Panc1 (cell line): ENCODE measurements at regions not wholly inside any gene's neighbourhood (a gene's known extent, or its start where the extent isn't known, plus 50 kb on each side); places are given as distances from the start of the nearest gene placed in this dataset.

Source experiments
- ATAC-seq: fragments of 200-7000 bp; cut with Tn5 transposase; 2 replicates; pipeline ENCODE4 v1.9.1; 2020; ENCODE audit warnings: mild to moderate bottlenecking, moderate library complexity
- BruUV-seq: library from RNA; stranded (reverse); fragments of 400-500 nt; replicated peaks from 2 replicates; lab custom pipeline; 2021; lab: Mats Ljungman, UMichigan
- CTCF ChIA-PET: fragments of 300-600 bp; sonication (Branson Sonifier 250); formaldehyde crosslinking; loops from one replicate; lab custom pipeline; 2022; ENCODE audit warnings: antibody characterized with exemption; lab: Charles Lee
- POLR2A ChIA-PET: fragments of 300-600 bp; sonication (Branson Sonifier 250); formaldehyde crosslinking; loops from one replicate; lab custom pipeline; 2022; ENCODE audit warnings: antibody characterized with exemption; lab: Charles Lee
- DNase-seq: peaks from one replicate; pipeline ENCODE4 v3.0.0-alpha.2; 2010; ENCODE audit warnings: low read depth, low spot score
- H3K27ac ChIP-seq: 2 replicates; pipeline ENCODE4 v1.5.1; 2011; ENCODE audit warnings: mild to moderate bottlenecking, low read length, inconsistent platforms
- H3K27me3 ChIP-seq: fragments of 200-500 bp; sonication (Bioruptor generic); 2 replicates; pipeline ENCODE4 v1.6.0; 2014; ENCODE audit warnings: low read length, inconsistent platforms; ENCODE audit not compliant: control insufficient read depth, insufficient read depth
- H3K36me3 ChIP-seq: fragments of 200-500 bp; sonication (Bioruptor generic); 2 replicates; pipeline ENCODE4 v1.5.1; 2014; ENCODE audit warnings: inconsistent platforms, mild to moderate bottlenecking, low read length, moderate library complexity; ENCODE audit not compliant: control insufficient read depth, insufficient read depth
- H3K4me1 ChIP-seq: 2 replicates; pipeline ENCODE4 v1.5.1; 2011; ENCODE audit warnings: inconsistent platforms, mild to moderate bottlenecking, low read length, moderate library complexity; ENCODE audit not compliant: control insufficient read depth, insufficient read depth
- H3K4me3 ChIP-seq, 2 experiments: 2 replicates each; pipeline ENCODE4 v1.5.1; 2011 to 2012; ENCODE audit warnings: low read depth in 2 of 2, low read length in 2 of 2, mild to moderate bottlenecking in 2 of 2, inconsistent platforms in 1 of 2, moderate library complexity in 1 of 2
- H3K9me3 ChIP-seq: fragments of 200-500 bp; sonication (Bioruptor generic); 2 replicates; pipeline ENCODE4 v1.5.1; 2014; ENCODE audit warnings: low read depth, mild to moderate bottlenecking, inconsistent platforms, low read length, moderate library complexity; ENCODE audit not compliant: control insufficient read depth, insufficient read depth
- CTCF ChIP-seq: fragments of 450-650 bp; IDR thresholded peaks from 2 replicates; pipeline ENCODE4 v1.5.1; 2017; ENCODE audit warnings: mild to moderate bottlenecking
- POLR2AphosphoS5 ChIP-seq: IDR thresholded peaks from 2 replicates; pipeline ENCODE4 v1.6.1; 2012; ENCODE audit warnings: mild to moderate bottlenecking, low read depth, low read length, moderate library complexity
- REST ChIP-seq, 2 experiments: IDR thresholded peaks; 2 replicates each; pipeline ENCODE4 v1.6.1; 2011 to 2012; ENCODE audit warnings: low read depth in 2 of 2, control low read depth in 1 of 2, low read length in 1 of 2, mild to moderate bottlenecking in 1 of 2, moderate library complexity in 1 of 2; ENCODE audit not compliant: insufficient read depth in 1 of 2
- SIN3A ChIP-seq: IDR thresholded peaks from 2 replicates; pipeline ENCODE4 v1.6.1; 2012; ENCODE audit warnings: low read depth, mild to moderate bottlenecking, low read length, moderate library complexity, borderline replicate concordance; ENCODE audit not compliant: insufficient read depth
- TCF7L2 ChIP-seq: IDR thresholded peaks from 2 replicates; pipeline ENCODE4 v1.6.1; 2011; ENCODE audit warnings: mild to moderate bottlenecking, low read depth, low read length, inconsistent platforms
- in situ Hi-C: cut with HindIII; loops from 2 replicates; pipeline ENCODE4 v1.10.0; 2016; ENCODE audit warnings: low sequenced_read_pairs, low pct_unique_long_range_greater_than_20kb
- intact Hi-C: fragments of 100-400 bp; cut with micrococcal nuclease; formaldehyde crosslinking; loops from one replicate; pipeline ENCODE4 v1.10.0; 2022; ENCODE audit not compliant: unreplicated experiment

- Histone ChIP-seq H3K36me3 (no peaks in the 10 kb centered on the region), H3K27ac (no peak overlapping the region), H3K27me3 (no peaks in the 10 kb centered on the region), H3K4me1 (no peaks in the 10 kb centered on the region), H3K9me3 (no peaks in the 10 kb centered on the region), H3K4me3 (no peak overlapping the region)
- TF ChIP-seq POLR2AphosphoS5 = no peak
- TF ChIP-seq REST (IDR thresholded peaks at IDR 0.05; ENCODE audit: insufficient read depth in 1 of 2, low read depth in 2 of 2, low read length in 1 of 2) = no peak
- no peak for TF ChIP-seq CTCF
- no peak for TF ChIP-seq SIN3A
- no peak for TF ChIP-seq TCF7L2
- no TSS peak for BruUV-seq
- intact Hi-C loops (no loop called here), in situ Hi-C loops (no loop called here)
- ATAC-seq (no peak), DNase-seq (no peak)
- ChIA-PET POLR2A (no interaction called here), CTCF (no interaction called here)
Observed at GRCh38 chr14:98189062-98189461, 1082.9 kb downstream of the BCL11B start.

- Histone ChIP-seq H3K36me3 (no peaks in the 10 kb centered on the region), H3K4me1 (no peaks in the 10 kb centered on the region), H3K27ac (no peak overlapping the region), H3K27me3 (no peaks in the 10 kb centered on the region), H3K9me3 (no peaks in the 10 kb centered on the region), H3K4me3 (no peak overlapping the region)
- TF ChIP-seq REST (IDR thresholded peaks at IDR 0.05; ENCODE audit: insufficient read depth in 1 of 2, low read depth in 2 of 2, low read length in 1 of 2) (no peak), SIN3A (no peak), POLR2AphosphoS5 (no peak), TCF7L2 (no peak), CTCF (no peak)
- CTCF ChIA-PET = no interaction called here
- DNase-seq (no peak), ATAC-seq (no peak)
- intact Hi-C loops (no loop called here), in situ Hi-C loops (no loop called here)
- BruUV-seq = no TSS peak
- POLR2A ChIA-PET = no interaction called here
Observed at GRCh38 chr14:98189511-98189910, 1082.5 kb downstream of the BCL11B start.
